ENCODE measurements at regions not wholly inside any gene's neighbourhood (a gene's known extent, or its start where the extent isn't known, plus 50 kb on each side); places are given as distances from the start of the nearest gene placed in this dataset.

GRCh38 chr7:25279705-25280104 is 51.4 kb upstream of the NPVF start:
- no peak for DNase-seq

GRCh38 chr7:25280181-25280580 is 51.9 kb upstream of the NPVF start:
- DNase-seq: no peak

- no peak for DNase-seq
These were observed 53.9 kb upstream of the NPVF start for GRCh38 chr7:25282194-25282593.

GRCh38 chr7:25286756-25287155 is 58.5 kb upstream of the NPVF start:
- DNase-seq: no peak

GRCh38 chr7:25287291-25287690 is 59.0 kb upstream of the NPVF start:
- no peak for DNase-seq

GRCh38 chr7:25288556-25289307 is 60.4 kb upstream of the NPVF start:
- no peak for DNase-seq

- DNase-seq: peak in 2 of 3 experiments; percentile 8 to 64
These were observed 61.2 kb upstream of the NPVF start for GRCh38 chr7:25289518-25289917.

- no peak for DNase-seq
These were observed 66.3 kb upstream of the NPVF start for GRCh38 chr7:25294624-25295023.

- no peak for DNase-seq
These were observed 67.1 kb upstream of the NPVF start for GRCh38 chr7:25295387-25295786.

GRCh38 chr7:25296086-25296485 is 67.8 kb upstream of the NPVF start:
- no peak for DNase-seq

GRCh38 chr7:25297278-25297677 is 69.0 kb upstream of the NPVF start:
- no peak for DNase-seq

GRCh38 chr7:25303281-25304181 is 75.2 kb upstream of the NPVF start:
- no peak for DNase-seq

GRCh38 chr7:25304691-25305090 is 76.4 kb upstream of the NPVF start:
- no peak for DNase-seq

GRCh38 chr7:25305831-25306230 is 77.5 kb upstream of the NPVF start:
- DNase-seq: no peak

GRCh38 chr7:25307624-25308023 is 79.3 kb upstream of the NPVF start:
- DNase-seq: no peak

- DNase-seq: no peak
These were observed 80.0 kb upstream of the NPVF start for GRCh38 chr7:25308246-25308645.

- DNase-seq: no peak
These were observed 80.8 kb upstream of the NPVF start for GRCh38 chr7:25308906-25309705.

GRCh38 chr7:25310896-25311295 is 82.6 kb upstream of the NPVF start:
- no peak for DNase-seq

- no peak for DNase-seq
These were observed 83.1 kb upstream of the NPVF start for GRCh38 chr7:25311346-25311745.

- no peak for DNase-seq
These were observed 84.7 kb upstream of the NPVF start for GRCh38 chr7:25312968-25313367.

- DNase-seq: no peak
These were observed 85.2 kb upstream of the NPVF start for GRCh38 chr7:25313526-25313925.

- DNase-seq: no peak
These were observed 85.9 kb upstream of the NPVF start for GRCh38 chr7:25314094-25314730.

Data from NCI-H1417 (cell line).